Body of pancreas (tissue), 4 donors: ENCODE measurements at regions not wholly inside any gene's neighbourhood (a gene's known extent, or its start where the extent isn't known, plus 50 kb on each side); places are given as distances from the start of the nearest gene placed in this dataset.

Source experiments
- POLR2A ChIP-seq, 3 donors: fragments of 450-650 bp; IDR thresholded peaks; one replicate each; pipeline ENCODE4 v1.6.1; 2016; ENCODE audit warnings: antibody characterized with exemption in 3 of 3, mild to moderate bottlenecking in 2 of 3
- TF ChIP-seq, protein P1 (sequence below), 7 experiments: fragments of 450-650 bp in 4 of 7; fragments of 200-600 bp in 3 of 7; sonication (generic) in 3 of 7; IDR thresholded peaks; one replicate each; pipeline ENCODE4 v1.5.1; 2016 to 2019; ENCODE audit warnings: antibody characterized with exemption in 7 of 7

DNA sequence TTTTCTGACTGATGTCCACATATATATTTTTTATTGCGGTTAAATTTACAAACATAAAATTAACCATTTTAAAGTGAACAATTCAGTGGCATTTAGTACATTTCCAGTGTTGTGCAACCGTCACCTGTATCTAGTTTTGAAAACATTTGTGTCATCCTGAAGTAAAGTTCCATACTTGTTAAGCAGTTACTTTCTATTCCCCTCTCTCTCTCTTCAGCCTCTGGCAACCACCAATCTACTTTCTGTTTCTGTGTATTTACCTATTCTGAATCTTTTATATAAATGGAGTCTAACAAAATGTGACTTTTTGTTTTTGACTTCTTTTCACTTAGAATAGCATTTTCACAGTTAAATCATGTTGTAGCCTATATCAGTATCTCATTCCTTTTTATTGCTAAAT lies 480.1 kb upstream of the SMARCA2 start:
- TF ChIP-seq, protein P1, sequence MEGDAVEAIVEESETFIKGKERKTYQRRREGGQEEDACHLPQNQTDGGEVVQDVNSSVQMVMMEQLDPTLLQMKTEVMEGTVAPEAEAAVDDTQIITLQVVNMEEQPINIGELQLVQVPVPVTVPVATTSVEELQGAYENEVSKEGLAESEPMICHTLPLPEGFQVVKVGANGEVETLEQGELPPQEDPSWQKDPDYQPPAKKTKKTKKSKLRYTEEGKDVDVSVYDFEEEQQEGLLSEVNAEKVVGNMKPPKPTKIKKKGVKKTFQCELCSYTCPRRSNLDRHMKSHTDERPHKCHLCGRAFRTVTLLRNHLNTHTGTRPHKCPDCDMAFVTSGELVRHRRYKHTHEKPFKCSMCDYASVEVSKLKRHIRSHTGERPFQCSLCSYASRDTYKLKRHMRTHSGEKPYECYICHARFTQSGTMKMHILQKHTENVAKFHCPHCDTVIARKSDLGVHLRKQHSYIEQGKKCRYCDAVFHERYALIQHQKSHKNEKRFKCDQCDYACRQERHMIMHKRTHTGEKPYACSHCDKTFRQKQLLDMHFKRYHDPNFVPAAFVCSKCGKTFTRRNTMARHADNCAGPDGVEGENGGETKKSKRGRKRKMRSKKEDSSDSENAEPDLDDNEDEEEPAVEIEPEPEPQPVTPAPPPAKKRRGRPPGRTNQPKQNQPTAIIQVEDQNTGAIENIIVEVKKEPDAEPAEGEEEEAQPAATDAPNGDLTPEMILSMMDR (IDR thresholded peaks at IDR 0.05), result no peak
- TF ChIP-seq POLR2A (IDR thresholded peaks at IDR 0.05), result no peak
